ENCODE measurements at regions not wholly inside any gene's neighbourhood (a gene's known extent, or its start where the extent isn't known, plus 50 kb on each side); places are given as distances from the start of the nearest gene placed in this dataset.

- Histone ChIP-seq H3K27me3 (ENCODE audit: control insufficient read depth, insufficient read depth, low read length, poor library complexity, severe bottlenecking) (no peaks in the 10 kb centered on the region), H3K9me3 (ENCODE audit: control insufficient read depth, low read length) (no peaks in the 10 kb centered on the region), H3K36me3 (ENCODE audit: control insufficient read depth, insufficient read depth, low read length) (no peaks in the 10 kb centered on the region), H3K4me1 (ENCODE audit: control insufficient read depth, insufficient read depth, low read length) (no peaks in the 10 kb centered on the region), H3K4me3 (ENCODE audit: low read length) (no peak overlapping the region), H3K27ac (ENCODE audit: low read depth, low read length) (no peak overlapping the region), H3K9ac (ENCODE audit: extremely low read depth, low read length, poor library complexity, severe bottlenecking) (no peak overlapping the region)
- Mint-ChIP-seq H3K4me1 (no peaks in the 10 kb centered on the region), H3K4me3 (no peak overlapping the region), H3K9me3 (peaks cover 4% of the 10 kb centered on the region), H3K27ac (no peak overlapping the region), H3K36me3 (ENCODE audit: low read depth) (no peaks in the 10 kb centered on the region), H3K27me3 (ENCODE audit: insufficient read depth) (peaks cover 14% of the 10 kb centered on the region)
- WGBS, 2 experiments (ENCODE audit: insufficient coverage in 1 of 2, insufficient read length in 1 of 2): 100% methylated on average over 1 of the region's 1 CpG; no CpG with 5 or more reads in 1 of the 2 experiments
- no peak for DNase-seq
- no peak for TF ChIP-seq CTCF (conservative IDR thresholded peaks at IDR 0.05)
Measured at GRCh38 chr6:5898102-5898501, 108.6 kb downstream of the NRN1 start.

GRCh38 chr6:5896476-5897200 lies 110.1 kb downstream of the NRN1 start:
- H3K4me1 ChIP-seq (ENCODE audit: control insufficient read depth, insufficient read depth, low read length): no peaks in the 10 kb centered on the region
- 90 to 93% methylated on average over 10 to 12 of the region's 12 CpGs for WGBS, 2 experiments (ENCODE audit: insufficient coverage in 1 of 2, insufficient read length in 1 of 2)
- DNase-seq: no peak
- no peak overlapping the region for H3K4me3 ChIP-seq (ENCODE audit: low read length)
- Mint-ChIP-seq H3K36me3 (ENCODE audit: low read depth) (no peaks in the 10 kb centered on the region), H3K9me3 (peaks cover 15% of the 10 kb centered on the region), H3K27ac (no peak overlapping the region), H3K4me1 (no peaks in the 10 kb centered on the region), H3K4me3 (no peak overlapping the region), H3K27me3 (ENCODE audit: insufficient read depth) (peaks cover 14% of the 10 kb centered on the region)
- peaks cover 4% of the 10 kb centered on the region for H3K9me3 ChIP-seq (ENCODE audit: control insufficient read depth, low read length)
- H3K27me3 ChIP-seq (ENCODE audit: control insufficient read depth, insufficient read depth, low read length, poor library complexity, severe bottlenecking): no peaks in the 10 kb centered on the region
- no peak for TF ChIP-seq CTCF (conservative IDR thresholded peaks at IDR 0.05)
- H3K27ac ChIP-seq (ENCODE audit: low read depth, low read length): no peak overlapping the region
- H3K9ac ChIP-seq (ENCODE audit: extremely low read depth, low read length, poor library complexity, severe bottlenecking): no peak overlapping the region
- no peaks in the 10 kb centered on the region for H3K36me3 ChIP-seq (ENCODE audit: control insufficient read depth, insufficient read depth, low read length)

- peaks cover 14% of the 10 kb centered on the region for H3K27me3 Mint-ChIP-seq (ENCODE audit: insufficient read depth)
- Histone ChIP-seq H3K9me3 (ENCODE audit: control insufficient read depth, low read length) (peaks cover 4% of the 10 kb centered on the region), H3K4me1 (ENCODE audit: control insufficient read depth, insufficient read depth, low read length) (no peaks in the 10 kb centered on the region), H3K4me3 (ENCODE audit: low read length) (no peak overlapping the region), H3K9ac (ENCODE audit: extremely low read depth, low read length, poor library complexity, severe bottlenecking) (no peak overlapping the region), H3K27ac (ENCODE audit: low read depth, low read length) (no peak overlapping the region), H3K27me3 (ENCODE audit: control insufficient read depth, insufficient read depth, low read length, poor library complexity, severe bottlenecking) (no peaks in the 10 kb centered on the region), H3K36me3 (ENCODE audit: control insufficient read depth, insufficient read depth, low read length) (no peaks in the 10 kb centered on the region)
- H3K36me3 Mint-ChIP-seq (ENCODE audit: low read depth): no peaks in the 10 kb centered on the region
- H3K27ac Mint-ChIP-seq: no peak overlapping the region
- 87 to 96% methylated on average over 3 to 4 of the region's 4 CpGs for WGBS, 2 experiments (ENCODE audit: insufficient coverage in 1 of 2, insufficient read length in 1 of 2)
- no peak overlapping the region for H3K4me3 Mint-ChIP-seq
- no peak for DNase-seq
- H3K4me1 Mint-ChIP-seq: no peaks in the 10 kb centered on the region
- TF ChIP-seq CTCF (conservative IDR thresholded peaks at IDR 0.05): no peak
- H3K9me3 Mint-ChIP-seq: peaks cover 19% of the 10 kb centered on the region
Measured at GRCh38 chr6:5894357-5894756, 112.4 kb downstream of the NRN1 start.

Data from endodermal cell (in vitro differentiated cells).